ENCODE measurements at regions not wholly inside any gene's neighbourhood (a gene's known extent, or its start where the extent isn't known, plus 50 kb on each side); places are given as distances from the start of the nearest gene placed in this dataset.
A peak's percentile ranks its signal among the peaks of the same experiment; 100 is the strongest.

DNA sequence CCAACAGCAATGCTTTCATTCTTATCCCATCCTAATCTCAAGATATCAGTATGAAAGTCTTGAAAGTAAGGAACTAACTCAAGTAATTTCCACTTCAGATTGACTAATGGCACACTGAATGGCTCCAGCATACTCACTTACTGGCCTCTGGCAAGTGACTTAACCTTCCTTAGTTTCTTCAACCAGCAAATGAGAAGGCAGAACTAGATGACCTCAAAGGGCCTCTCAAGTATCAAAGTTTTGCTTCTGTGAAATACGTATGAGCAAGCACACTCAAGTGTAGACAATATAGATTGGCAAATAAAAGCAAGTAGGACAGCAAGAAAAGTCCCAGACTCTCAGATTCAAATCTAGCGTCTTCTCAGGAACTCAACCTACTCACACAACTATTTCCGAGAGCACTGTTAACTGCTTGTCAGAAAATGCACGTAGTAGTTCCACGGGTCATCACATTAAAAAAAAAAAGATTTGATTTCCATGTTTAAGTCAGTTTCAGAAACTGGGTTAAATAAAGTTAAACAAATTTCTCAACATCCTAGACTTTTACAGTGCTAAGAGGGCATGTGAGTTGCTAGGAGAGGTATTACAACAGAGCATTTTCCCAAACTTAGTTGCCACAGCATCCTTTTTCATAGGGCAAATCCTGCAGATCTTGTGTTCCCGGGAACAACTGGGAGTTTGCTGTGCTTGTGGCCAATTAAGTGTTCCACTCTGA is 276.9 kb upstream of the KLF14 start:
- Histone ChIP-seq H3K4ac (ENCODE audit: low read depth in 1 of 2, low read length in 2 of 2) (peak overlapping the region; percentile 10 to 60), H3K18ac (ENCODE audit: low read depth in 1 of 2, low read length in 2 of 2) (peak overlapping the region in 1 of 2 experiments; percentile 85), H3K23ac (ENCODE audit: low read length in 2 of 2) (no peak overlapping the region), H4K8ac (ENCODE audit: low read length) (no peak overlapping the region), H2BK12ac (ENCODE audit: low read length in 2 of 2) (peak overlapping the region; percentile 64 to 99), H3K9ac (ENCODE audit: low read length) (peak overlapping the region; percentile 46), H2AFZ (ENCODE audit: low read depth, low read length) (no peak overlapping the region), H3K79me1 (replicated peaks; ENCODE audit: low read length, poor library complexity, severe bottlenecking) (peaks cover 16% of the 10 kb centered on the region), H3K36me3 (ENCODE audit: control insufficient read depth in 1 of 2, insufficient read depth in 2 of 2, low read depth in 1 of 2, low read length in 2 of 2) (peaks cover 0 to 47% of the 10 kb centered on the region in 2 experiments), H2BK120ac (ENCODE audit: low read depth, low read length) (peak overlapping the region; percentile 74), H2AK5ac (ENCODE audit: low read length, severe bottlenecking) (no peak overlapping the region), H3K4me3 (ENCODE audit: insufficient read depth in 1 of 2, low read depth in 1 of 2, low read length in 2 of 2) (no peak overlapping the region), H3K14ac (ENCODE audit: low read length in 2 of 2) (no peak overlapping the region), H3K27me3 (ENCODE audit: control insufficient read depth in 1 of 2, insufficient read depth in 1 of 2, low read length in 2 of 2) (no peaks in the 10 kb centered on the region), H2BK5ac (ENCODE audit: low read depth, low read length, poor library complexity, severe bottlenecking) (no peak overlapping the region), H3K4me1 (ENCODE audit: control insufficient read depth, insufficient read depth, low read depth, low read length) (peaks cover 21% of the 10 kb centered on the region), H3K4me2 (ENCODE audit: low read length, poor library complexity, severe bottlenecking) (no peak overlapping the region), H3K9me3 (ENCODE audit: control insufficient read depth, low read length) (no peaks in the 10 kb centered on the region), H3K27ac (ENCODE audit: low read length, poor library complexity, severe bottlenecking) (peak overlapping the region; percentile 13), H2BK15ac (ENCODE audit: low read depth, poor library complexity, severe bottlenecking) (no peak overlapping the region), H4K91ac (ENCODE audit: low read length) (no peak overlapping the region)
- peak; percentile 95 for DNase-seq
- WGBS, result 60% methylated on average over 6 of the region's 6 CpGs

DNA sequence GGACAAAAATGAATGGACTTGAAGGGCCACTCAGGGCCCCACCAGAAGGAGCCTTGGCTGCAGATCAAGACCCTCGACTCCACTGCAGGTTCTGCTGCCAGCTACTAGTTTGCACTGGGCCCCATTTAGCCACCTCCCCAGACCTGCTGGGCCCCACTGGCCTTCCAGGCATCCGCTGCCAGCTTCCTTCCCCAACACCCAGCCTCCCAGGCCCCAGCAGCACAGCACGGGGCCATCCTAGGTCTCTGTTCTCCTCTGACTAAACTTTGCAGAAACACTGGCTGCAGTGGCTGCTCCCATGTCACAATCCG is 277.4 kb upstream of the KLF14 start:
- H3K23ac ChIP-seq (ENCODE audit: low read length in 2 of 2), result no peak overlapping the region
- peak overlapping the region; percentile 64 to 99 for H2BK12ac ChIP-seq (ENCODE audit: low read length in 2 of 2)
- peak overlapping the region in 1 of 2 experiments; percentile 9 for H3K14ac ChIP-seq (ENCODE audit: low read length in 2 of 2)
- no peak overlapping the region for H3K4me2 ChIP-seq (ENCODE audit: low read length, poor library complexity, severe bottlenecking)
- H2BK120ac ChIP-seq (ENCODE audit: low read depth, low read length), result peak overlapping the region; percentile 74
- H3K4ac ChIP-seq (ENCODE audit: low read depth in 1 of 2, low read length in 2 of 2), result peak overlapping the region; percentile 10 to 60
- peak overlapping the region; percentile 46 for H3K9ac ChIP-seq (ENCODE audit: low read length)
- H3K79me1 ChIP-seq (replicated peaks; ENCODE audit: low read length, poor library complexity, severe bottlenecking), result peaks cover 18% of the 10 kb centered on the region
- H4K91ac ChIP-seq (ENCODE audit: low read length), result peak overlapping the region; percentile 45
- H2AK5ac ChIP-seq (ENCODE audit: low read length, severe bottlenecking), result no peak overlapping the region
- no peak overlapping the region for H2BK5ac ChIP-seq (ENCODE audit: low read depth, low read length, poor library complexity, severe bottlenecking)
- H3K4me1 ChIP-seq (ENCODE audit: control insufficient read depth, insufficient read depth, low read depth, low read length), result peaks cover 21% of the 10 kb centered on the region
- H3K18ac ChIP-seq (ENCODE audit: low read depth in 1 of 2, low read length in 2 of 2), result peak overlapping the region; percentile 30 to 85
- DNase-seq, result no peak
- 72% methylated on average over 3 of the region's 4 CpGs for WGBS
- peak overlapping the region; percentile 39 for H4K8ac ChIP-seq (ENCODE audit: low read length)
- H2BK15ac ChIP-seq (ENCODE audit: low read depth, poor library complexity, severe bottlenecking), result no peak overlapping the region
- H3K9me3 ChIP-seq (ENCODE audit: control insufficient read depth, low read length), result no peaks in the 10 kb centered on the region
- peak overlapping the region; percentile 9 for H3K27ac ChIP-seq (ENCODE audit: low read length, poor library complexity, severe bottlenecking)
- H3K4me3 ChIP-seq (ENCODE audit: insufficient read depth in 1 of 2, low read depth in 1 of 2, low read length in 2 of 2), result no peak overlapping the region
- no peaks in the 10 kb centered on the region for H3K27me3 ChIP-seq (ENCODE audit: control insufficient read depth in 1 of 2, insufficient read depth in 1 of 2, low read length in 2 of 2)
- peaks cover 0 to 49% of the 10 kb centered on the region in 2 experiments for H3K36me3 ChIP-seq (ENCODE audit: control insufficient read depth in 1 of 2, insufficient read depth in 2 of 2, low read depth in 1 of 2, low read length in 2 of 2)
- no peak overlapping the region for H2AFZ ChIP-seq (ENCODE audit: low read depth, low read length)

DNA sequence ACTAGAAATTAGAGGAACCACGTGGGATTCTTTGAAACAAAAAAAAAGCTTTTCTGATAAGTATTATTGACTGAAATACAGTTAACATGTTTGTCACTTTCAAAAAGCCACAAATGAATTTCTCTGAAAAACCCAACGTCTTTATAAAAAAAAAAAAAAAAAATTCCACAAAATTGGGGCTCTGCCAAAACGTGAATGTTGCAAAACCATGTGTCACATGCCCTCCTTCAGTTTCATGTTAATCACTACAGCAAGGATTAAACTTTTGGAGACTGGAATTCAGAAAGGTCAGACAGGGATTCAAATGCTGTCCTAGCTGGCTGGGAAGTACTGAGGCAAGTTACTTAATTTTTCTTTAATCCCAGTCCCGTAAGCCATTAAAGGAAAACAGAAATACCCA is 278.0 kb upstream of the KLF14 start:
- Histone ChIP-seq H3K18ac (ENCODE audit: low read depth in 1 of 2, low read length in 2 of 2) (no peak overlapping the region), H3K4ac (ENCODE audit: low read depth in 1 of 2, low read length in 2 of 2) (no peak overlapping the region), H2BK15ac (ENCODE audit: low read depth, poor library complexity, severe bottlenecking) (no peak overlapping the region), H3K9ac (ENCODE audit: low read length) (peak overlapping the region; percentile 46), H3K9me3 (ENCODE audit: control insufficient read depth, low read length) (no peaks in the 10 kb centered on the region), H2AK5ac (ENCODE audit: low read length, severe bottlenecking) (peak overlapping the region; percentile 72), H2AFZ (ENCODE audit: low read depth, low read length) (no peak overlapping the region), H2BK120ac (ENCODE audit: low read depth, low read length) (no peak overlapping the region), H2BK5ac (ENCODE audit: low read depth, low read length, poor library complexity, severe bottlenecking) (no peak overlapping the region), H3K4me1 (ENCODE audit: control insufficient read depth, insufficient read depth, low read depth, low read length) (peaks cover 21% of the 10 kb centered on the region), H3K23ac (ENCODE audit: low read length in 2 of 2) (no peak overlapping the region), H4K8ac (ENCODE audit: low read length) (no peak overlapping the region), H3K79me1 (replicated peaks; ENCODE audit: low read length, poor library complexity, severe bottlenecking) (peaks cover 21% of the 10 kb centered on the region), H4K91ac (ENCODE audit: low read length) (no peak overlapping the region), H2BK12ac (ENCODE audit: low read length in 2 of 2) (no peak overlapping the region), H3K4me3 (ENCODE audit: insufficient read depth in 1 of 2, low read depth in 1 of 2, low read length in 2 of 2) (peak overlapping the region in 1 of 2 experiments; percentile 20), H3K36me3 (ENCODE audit: control insufficient read depth in 1 of 2, insufficient read depth in 2 of 2, low read depth in 1 of 2, low read length in 2 of 2) (peaks cover 0 to 53% of the 10 kb centered on the region in 2 experiments), H3K27me3 (ENCODE audit: control insufficient read depth in 1 of 2, insufficient read depth in 1 of 2, low read length in 2 of 2) (no peaks in the 10 kb centered on the region), H3K27ac (ENCODE audit: low read length, poor library complexity, severe bottlenecking) (peak overlapping the region; percentile 82), H3K4me2 (ENCODE audit: low read length, poor library complexity, severe bottlenecking) (no peak overlapping the region), H3K14ac (ENCODE audit: low read length in 2 of 2) (no peak overlapping the region)
- DNase-seq, result peak; percentile 93
- 15% methylated on average over 2 of the region's 4 CpGs for WGBS

DNA sequence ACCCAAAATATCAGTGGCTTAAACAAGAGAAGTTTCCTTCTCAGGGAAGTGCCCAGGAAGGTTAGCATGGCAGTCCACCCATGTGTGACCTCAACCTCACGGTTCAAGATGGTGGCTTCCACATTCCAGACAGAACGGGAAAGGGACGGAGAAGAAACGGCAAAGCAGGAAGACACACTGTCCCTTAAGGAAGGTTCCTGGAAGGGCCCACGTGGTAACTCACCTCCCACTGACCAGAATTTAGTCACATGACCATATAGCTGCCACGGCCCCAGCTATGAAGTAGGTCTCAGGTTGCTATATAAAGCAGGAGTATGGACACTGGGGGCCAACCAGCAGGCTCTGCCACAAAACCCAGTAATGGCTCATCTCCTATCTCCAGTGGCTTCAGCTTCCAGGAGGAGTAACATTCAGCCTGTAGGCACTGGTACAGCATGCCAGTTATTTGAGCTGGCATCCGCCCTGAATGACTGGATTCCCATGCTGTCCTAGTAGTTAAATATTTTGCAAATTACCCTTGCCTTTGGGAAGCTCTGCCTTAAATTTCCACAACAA is 278.5 kb upstream of the KLF14 start:
- no peaks in the 10 kb centered on the region for H3K27me3 ChIP-seq (ENCODE audit: control insufficient read depth in 1 of 2, insufficient read depth in 1 of 2, low read length in 2 of 2)
- H3K4ac ChIP-seq (ENCODE audit: low read depth in 1 of 2, low read length in 2 of 2), result peak overlapping the region; percentile 39 to 83
- peaks cover 0 to 58% of the 10 kb centered on the region in 2 experiments for H3K36me3 ChIP-seq (ENCODE audit: control insufficient read depth in 1 of 2, insufficient read depth in 2 of 2, low read depth in 1 of 2, low read length in 2 of 2)
- H2BK5ac ChIP-seq (ENCODE audit: low read depth, low read length, poor library complexity, severe bottlenecking), result no peak overlapping the region
- no peak overlapping the region for H3K4me2 ChIP-seq (ENCODE audit: low read length, poor library complexity, severe bottlenecking)
- peak overlapping the region; percentile 82 for H3K27ac ChIP-seq (ENCODE audit: low read length, poor library complexity, severe bottlenecking)
- no peak overlapping the region for H2AFZ ChIP-seq (ENCODE audit: low read depth, low read length)
- H3K14ac ChIP-seq (ENCODE audit: low read length in 2 of 2), result no peak overlapping the region
- DNase-seq, result no peak
- no peaks in the 10 kb centered on the region for H3K9me3 ChIP-seq (ENCODE audit: control insufficient read depth, low read length)
- peak overlapping the region; percentile 69 for H2BK120ac ChIP-seq (ENCODE audit: low read depth, low read length)
- H2BK15ac ChIP-seq (ENCODE audit: low read depth, poor library complexity, severe bottlenecking), result no peak overlapping the region
- H3K18ac ChIP-seq (ENCODE audit: low read depth in 1 of 2, low read length in 2 of 2), result peak overlapping the region; percentile 64 to 90
- no peak overlapping the region for H3K23ac ChIP-seq (ENCODE audit: low read length in 2 of 2)
- peak overlapping the region; percentile 88 for H4K91ac ChIP-seq (ENCODE audit: low read length)
- 92% methylated on average over 7 of the region's 7 CpGs for WGBS
- H3K4me1 ChIP-seq (ENCODE audit: control insufficient read depth, insufficient read depth, low read depth, low read length), result peaks cover 21% of the 10 kb centered on the region
- peaks cover 23% of the 10 kb centered on the region for H3K79me1 ChIP-seq (replicated peaks; ENCODE audit: low read length, poor library complexity, severe bottlenecking)
- H2BK12ac ChIP-seq (ENCODE audit: low read length in 2 of 2), result peak overlapping the region; percentile 69 to 80
- H3K9ac ChIP-seq (ENCODE audit: low read length), result peak overlapping the region; percentile 46
- peak overlapping the region in 1 of 2 experiments; percentile 20 for H3K4me3 ChIP-seq (ENCODE audit: insufficient read depth in 1 of 2, low read depth in 1 of 2, low read length in 2 of 2)
- H4K8ac ChIP-seq (ENCODE audit: low read length), result peak overlapping the region; percentile 94
- peak overlapping the region; percentile 72 for H2AK5ac ChIP-seq (ENCODE audit: low read length, severe bottlenecking)

All from mesenchymal stem cell (in vitro differentiated cells and primary cell).